Kidney (tissue), 13 donors: ENCODE measurements at regions not wholly inside any gene's neighbourhood (a gene's known extent, or its start where the extent isn't known, plus 50 kb on each side); places are given as distances from the start of the nearest gene placed in this dataset.

ENCODE experiments used
- DNase-seq, 5 donors: peaks; one replicate each; pipeline ENCODE4 v3.0.0-alpha.2; 2013 to 2020
- FAIRE-seq: peaks from 2 replicates; lab custom pipeline; 2012; peaks lifted over from hg19 to GRCh38; lab: Jason Lieb, UNC
- H3K27ac ChIP-seq, 2 donors: one replicate each; pipeline ENCODE4 v1.7.0; 2013; ENCODE audit warnings: low read depth in 2 of 2, low read length in 2 of 2, inconsistent platforms in 1 of 2
- H3K27me3 ChIP-seq: one replicate; pipeline ENCODE4 v1.7.1; 2013; ENCODE audit warnings: low read length, inconsistent platforms; ENCODE audit not compliant: control insufficient read depth, insufficient read depth
- H3K36me3 ChIP-seq, 3 donors: one replicate each; pipeline versions ENCODE4 v1.7.0 to v1.7.1; 2013; ENCODE audit warnings: low read length in 3 of 3, control low read depth in 1 of 3, inconsistent platforms in 1 of 3; ENCODE audit not compliant: insufficient read depth in 3 of 3, control insufficient read depth in 2 of 3
- H3K4me1 ChIP-seq, 3 donors: one replicate each; pipeline versions ENCODE4 v1.7.0 to v1.7.1; 2013; ENCODE audit warnings: low read length in 3 of 3, inconsistent platforms in 1 of 3, low read depth in 1 of 3; ENCODE audit not compliant: control insufficient read depth in 2 of 3, insufficient read depth in 2 of 3
- H3K4me3 ChIP-seq, 3 donors: one replicate each; pipeline versions ENCODE4 v1.7.0 to v1.8.1; 2013; ENCODE audit warnings: low read length in 3 of 3, control low read depth in 1 of 3, inconsistent platforms in 1 of 3
- H3K9ac ChIP-seq, 3 donors: one replicate each; pipeline versions ENCODE4 v1.7.0 to v1.7.1; 2013; ENCODE audit warnings: low read length in 3 of 3, control low read depth in 1 of 3, inconsistent platforms in 1 of 3
- H3K9me3 ChIP-seq, 3 donors: one replicate each; pipeline versions ENCODE4 v1.7.0 to v1.7.1; 2013; ENCODE audit warnings: low read length in 3 of 3, control low read depth in 1 of 3, inconsistent platforms in 1 of 3; ENCODE audit not compliant: control insufficient read depth in 2 of 3, insufficient read depth in 1 of 3
- intact Hi-C: fragments of 100-400 bp; cut with DNase I; formaldehyde crosslinking; loops from one replicate; pipeline ENCODE4 v1.11.1; 2022
- TF ChIP-seq, protein P1 (sequence below): IDR thresholded peaks from 3 replicates; pipeline ENCODE4 v1.5.1; 2012; ENCODE audit warnings: mild to moderate bottlenecking, moderate library complexity, borderline replicate concordance; ENCODE audit not compliant: insufficient read depth; ENCODE audit errors: extremely low read depth
- donor health status: control.
- donor health status: control.
- donor health status: control.
- donor health status: control.
- donor health status: control.
- donor health status: DM: yes; HTN: yes; CAD: no.
- donor health status: Normal renal cell carcinoma (clear cell type).

DNA sequence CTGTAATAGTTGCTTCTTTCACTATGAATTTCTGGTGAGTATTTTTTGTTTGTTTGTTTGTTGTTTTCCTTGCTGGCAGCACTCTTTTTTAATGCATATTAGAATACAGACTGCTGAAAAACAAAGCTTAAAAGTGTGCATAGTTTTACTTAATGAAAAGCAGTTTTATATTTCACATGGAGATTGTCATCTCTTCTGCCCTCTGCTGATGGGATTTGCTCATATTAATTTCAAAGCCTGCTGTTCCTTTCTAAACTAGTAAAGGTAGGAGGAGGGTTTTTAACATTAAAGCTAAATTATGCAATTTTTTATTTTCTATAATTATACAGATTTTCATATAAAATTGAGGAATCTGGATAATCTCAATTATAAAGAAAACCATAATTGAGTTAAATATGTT is 692.6 kb upstream of the SLITRK1 start:
- H3K27me3 ChIP-seq: no peaks in the 10 kb centered on the region
- no peaks in the 10 kb centered on the region for H3K36me3 ChIP-seq
- H3K4me3 ChIP-seq: no peak overlapping the region
- H3K9ac ChIP-seq: no peak overlapping the region
- intact Hi-C loops: no loop called here
- no peaks in the 10 kb centered on the region for H3K9me3 ChIP-seq
- no peak for FAIRE-seq
- H3K4me1 ChIP-seq: no peaks in the 10 kb centered on the region
- DNase-seq: peak in 1 of 5 donors; percentile 20
- H3K27ac ChIP-seq: no peak overlapping the region
- TF ChIP-seq, protein P1, sequence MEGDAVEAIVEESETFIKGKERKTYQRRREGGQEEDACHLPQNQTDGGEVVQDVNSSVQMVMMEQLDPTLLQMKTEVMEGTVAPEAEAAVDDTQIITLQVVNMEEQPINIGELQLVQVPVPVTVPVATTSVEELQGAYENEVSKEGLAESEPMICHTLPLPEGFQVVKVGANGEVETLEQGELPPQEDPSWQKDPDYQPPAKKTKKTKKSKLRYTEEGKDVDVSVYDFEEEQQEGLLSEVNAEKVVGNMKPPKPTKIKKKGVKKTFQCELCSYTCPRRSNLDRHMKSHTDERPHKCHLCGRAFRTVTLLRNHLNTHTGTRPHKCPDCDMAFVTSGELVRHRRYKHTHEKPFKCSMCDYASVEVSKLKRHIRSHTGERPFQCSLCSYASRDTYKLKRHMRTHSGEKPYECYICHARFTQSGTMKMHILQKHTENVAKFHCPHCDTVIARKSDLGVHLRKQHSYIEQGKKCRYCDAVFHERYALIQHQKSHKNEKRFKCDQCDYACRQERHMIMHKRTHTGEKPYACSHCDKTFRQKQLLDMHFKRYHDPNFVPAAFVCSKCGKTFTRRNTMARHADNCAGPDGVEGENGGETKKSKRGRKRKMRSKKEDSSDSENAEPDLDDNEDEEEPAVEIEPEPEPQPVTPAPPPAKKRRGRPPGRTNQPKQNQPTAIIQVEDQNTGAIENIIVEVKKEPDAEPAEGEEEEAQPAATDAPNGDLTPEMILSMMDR: no peak

DNA sequence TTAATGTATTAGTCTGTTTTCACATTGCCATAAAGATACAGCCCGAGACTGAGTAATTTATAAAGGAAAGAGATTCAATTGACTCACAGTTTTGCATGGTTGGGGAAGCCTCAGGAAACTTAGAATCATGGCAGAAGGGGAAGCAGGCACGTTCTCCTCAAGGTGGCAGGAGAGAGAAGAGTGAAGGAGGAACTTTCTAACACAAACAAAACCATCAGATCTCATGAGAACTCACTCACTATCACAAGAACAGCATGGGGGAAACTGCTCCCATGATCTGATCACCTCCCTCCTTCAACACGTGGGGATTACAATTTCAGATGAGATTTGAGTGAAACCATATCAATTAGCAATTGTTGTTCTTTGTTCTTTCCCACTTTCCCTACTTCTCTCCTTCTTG is 689.0 kb upstream of the SLITRK1 start:
- TF ChIP-seq, protein P1: no peak
- FAIRE-seq: no peak
- intact Hi-C loops: no loop called here

DNA sequence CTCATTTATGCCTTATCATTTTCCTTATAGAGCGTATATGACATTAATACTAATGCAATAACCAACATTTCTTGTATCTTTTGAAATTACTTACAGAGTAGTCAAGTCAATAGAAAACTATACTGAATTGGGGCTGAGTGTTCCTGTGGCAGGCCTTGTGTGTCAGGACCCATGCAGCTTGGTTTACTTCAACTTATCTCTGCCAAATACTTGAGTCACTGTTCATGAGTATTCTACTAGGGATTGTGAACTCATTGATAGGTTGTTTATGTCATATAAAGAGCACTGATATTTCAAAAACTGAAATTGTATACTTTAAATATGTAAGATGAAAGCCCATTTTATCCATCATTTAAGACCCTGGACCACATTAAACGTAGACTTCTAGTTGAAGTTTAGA is 688.6 kb upstream of the SLITRK1 start:
- Histone ChIP-seq H3K9ac (no peak overlapping the region), H3K4me3 (no peak overlapping the region), H3K27me3 (no peaks in the 10 kb centered on the region), H3K36me3 (no peaks in the 10 kb centered on the region), H3K9me3 (no peaks in the 10 kb centered on the region), H3K4me1 (no peaks in the 10 kb centered on the region), H3K27ac (no peak overlapping the region)
- DNase-seq (no peak), FAIRE-seq (no peak)
- intact Hi-C loops: no loop called here
- TF ChIP-seq, protein P1: no peak

More for the DNA sequence above, 689.0 kb upstream of the SLITRK1 start:
- Histone ChIP-seq H3K27me3 (no peaks in the 10 kb centered on the region), H3K27ac (no peak overlapping the region), H3K4me3 (no peak overlapping the region), H3K36me3 (no peaks in the 10 kb centered on the region), H3K4me1 (no peaks in the 10 kb centered on the region), H3K9me3 (no peaks in the 10 kb centered on the region), H3K9ac (no peak overlapping the region)
- DNase-seq: no peak

DNA sequence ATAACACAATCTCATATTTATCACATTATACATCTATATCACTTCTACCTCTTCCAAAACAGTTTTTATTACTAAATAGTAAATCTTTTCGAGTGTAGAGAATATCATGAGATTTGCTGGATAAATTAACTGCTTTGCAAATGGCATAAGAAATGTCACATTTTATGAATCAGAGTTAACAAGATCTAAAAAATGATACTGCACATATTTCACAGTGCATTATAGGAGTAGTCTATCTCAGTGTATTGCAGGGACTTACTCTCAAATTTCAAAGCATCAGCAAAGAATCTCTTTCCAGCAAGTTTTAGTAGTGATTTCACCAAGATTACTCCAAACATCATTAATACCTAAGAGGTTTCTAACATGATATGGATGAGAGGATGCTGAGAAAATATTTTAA is 687.1 kb upstream of the SLITRK1 start:
- Histone ChIP-seq H3K4me3 (no peak overlapping the region), H3K9me3 (no peaks in the 10 kb centered on the region), H3K27me3 (no peaks in the 10 kb centered on the region), H3K4me1 (no peaks in the 10 kb centered on the region), H3K9ac (no peak overlapping the region), H3K36me3 (no peaks in the 10 kb centered on the region), H3K27ac (no peak overlapping the region)
- FAIRE-seq: no peak
- no peak for DNase-seq
- TF ChIP-seq, protein P1: no peak
- intact Hi-C loops: no loop called here
